ENCODE measurements at regions not wholly inside any gene's neighbourhood (a gene's known extent, or its start where the extent isn't known, plus 50 kb on each side); places are given as distances from the start of the nearest gene placed in this dataset.

DNA sequence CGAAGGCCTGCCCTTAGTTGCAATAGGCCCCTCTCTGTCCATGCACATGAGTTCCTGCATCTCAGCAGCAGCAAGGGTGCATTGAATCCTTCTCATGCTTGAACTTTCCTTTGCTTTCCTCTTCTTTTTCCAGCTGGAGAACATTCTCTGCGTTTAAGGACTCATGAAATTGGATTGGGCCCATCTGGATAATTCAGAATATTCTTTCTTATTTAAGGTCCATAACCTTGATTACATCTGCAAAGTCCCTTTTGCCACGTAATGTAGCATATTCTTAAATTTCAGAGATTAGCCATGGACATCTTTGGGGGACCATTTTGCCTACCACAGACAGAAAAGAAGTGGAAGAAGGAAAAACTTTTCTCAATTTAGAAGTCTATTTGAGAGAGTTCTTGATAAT, 159.7 kb upstream of the C21orf91 start:
- TF ChIP-seq, protein P1, sequence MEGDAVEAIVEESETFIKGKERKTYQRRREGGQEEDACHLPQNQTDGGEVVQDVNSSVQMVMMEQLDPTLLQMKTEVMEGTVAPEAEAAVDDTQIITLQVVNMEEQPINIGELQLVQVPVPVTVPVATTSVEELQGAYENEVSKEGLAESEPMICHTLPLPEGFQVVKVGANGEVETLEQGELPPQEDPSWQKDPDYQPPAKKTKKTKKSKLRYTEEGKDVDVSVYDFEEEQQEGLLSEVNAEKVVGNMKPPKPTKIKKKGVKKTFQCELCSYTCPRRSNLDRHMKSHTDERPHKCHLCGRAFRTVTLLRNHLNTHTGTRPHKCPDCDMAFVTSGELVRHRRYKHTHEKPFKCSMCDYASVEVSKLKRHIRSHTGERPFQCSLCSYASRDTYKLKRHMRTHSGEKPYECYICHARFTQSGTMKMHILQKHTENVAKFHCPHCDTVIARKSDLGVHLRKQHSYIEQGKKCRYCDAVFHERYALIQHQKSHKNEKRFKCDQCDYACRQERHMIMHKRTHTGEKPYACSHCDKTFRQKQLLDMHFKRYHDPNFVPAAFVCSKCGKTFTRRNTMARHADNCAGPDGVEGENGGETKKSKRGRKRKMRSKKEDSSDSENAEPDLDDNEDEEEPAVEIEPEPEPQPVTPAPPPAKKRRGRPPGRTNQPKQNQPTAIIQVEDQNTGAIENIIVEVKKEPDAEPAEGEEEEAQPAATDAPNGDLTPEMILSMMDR (IDR thresholded peaks at IDR 0.05), result no peak
- TF ChIP-seq POLR2A (IDR thresholded peaks at IDR 0.05), result no peak
- no peak for TF ChIP-seq EP300 (IDR thresholded peaks at IDR 0.05)
- Histone ChIP-seq H3K27me3 (no peaks in the 10 kb centered on the region), H3K4me1 (no peaks in the 10 kb centered on the region), H3K4me3 (no peak overlapping the region), H3K9me3 (no peaks in the 10 kb centered on the region), H3K27ac (no peak overlapping the region), H3K36me3 (no peaks in the 10 kb centered on the region)
- DNase-seq (ENCODE audit: low spot score in 2 of 2), result no peak
- 80 to 85% methylated on average over 3 of the region's 3 CpGs for WGBS, 2 donors

- Histone ChIP-seq H3K4me3 (no peak overlapping the region), H3K9me3 (no peaks in the 10 kb centered on the region), H3K27ac (no peak overlapping the region), H3K36me3 (no peaks in the 10 kb centered on the region), H3K4me1 (no peaks in the 10 kb centered on the region), H3K27me3 (no peaks in the 10 kb centered on the region)
- DNase-seq (ENCODE audit: low spot score in 2 of 2), result no peak
- TF ChIP-seq POLR2A (IDR thresholded peaks at IDR 0.05), result no peak
These were observed 157.5 kb upstream of the C21orf91 start for GRCh38 chr21:17976691-17977090.

GRCh38 chr21:17976139-17976538, 157.0 kb upstream of the C21orf91 start:
- TF ChIP-seq, protein P1 (IDR thresholded peaks at IDR 0.05), result no peak
- TF ChIP-seq EP300 (IDR thresholded peaks at IDR 0.05), result no peak
- TF ChIP-seq POLR2A (IDR thresholded peaks at IDR 0.05), result no peak

GRCh38 chr21:17967319-17967718, 148.2 kb upstream of the C21orf91 start:
- no peak overlapping the region for H3K4me3 ChIP-seq
- H3K27ac ChIP-seq, result no peak overlapping the region
- H3K36me3 ChIP-seq, result no peaks in the 10 kb centered on the region
- no peaks in the 10 kb centered on the region for H3K4me1 ChIP-seq
- no peaks in the 10 kb centered on the region for H3K9me3 ChIP-seq
- TF ChIP-seq EP300 (IDR thresholded peaks at IDR 0.05) (no peak), POLR2A (IDR thresholded peaks at IDR 0.05) (no peak)
- TF ChIP-seq, protein P1 (IDR thresholded peaks at IDR 0.05), result no peak
- H3K27me3 ChIP-seq, result no peaks in the 10 kb centered on the region
- DNase-seq (ENCODE audit: low spot score in 2 of 2), result no peak

More at GRCh38 chr21:17976139-17976538, 157.0 kb upstream of the C21orf91 start:
- Histone ChIP-seq H3K27ac (no peak overlapping the region), H3K4me1 (no peaks in the 10 kb centered on the region), H3K36me3 (no peaks in the 10 kb centered on the region), H3K9me3 (no peaks in the 10 kb centered on the region), H3K27me3 (no peaks in the 10 kb centered on the region), H3K4me3 (no peak overlapping the region)
- WGBS, 2 donors, result 92 to 97% methylated on average over 2 of the region's 2 CpGs
- no peak for DNase-seq (ENCODE audit: low spot score in 2 of 2)

DNA sequence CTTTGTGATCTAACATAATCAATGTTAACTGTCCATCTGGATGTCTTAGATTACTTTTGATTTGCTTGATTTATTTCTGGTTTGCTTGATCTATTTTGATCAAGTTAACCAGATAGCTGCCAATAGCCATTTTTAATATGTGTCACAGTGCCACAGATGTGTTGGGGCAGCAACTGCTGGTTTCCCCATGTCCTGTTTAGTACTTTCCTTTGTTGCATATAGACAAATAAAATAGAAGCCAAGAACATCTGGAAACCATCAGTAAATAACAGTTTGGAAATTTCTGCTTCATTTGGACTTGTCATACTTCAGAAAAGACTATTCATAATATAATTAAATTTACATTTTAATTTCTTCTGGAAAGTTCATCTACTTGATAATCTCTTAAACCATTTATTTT, 145.6 kb upstream of the C21orf91 start:
- TF ChIP-seq POLR2A (IDR thresholded peaks at IDR 0.05), result no peak
- TF ChIP-seq, protein P1 (IDR thresholded peaks at IDR 0.05), result no peak
- TF ChIP-seq EP300 (IDR thresholded peaks at IDR 0.05), result no peak
- DNase-seq (ENCODE audit: low spot score in 2 of 2), result no peak

DNA sequence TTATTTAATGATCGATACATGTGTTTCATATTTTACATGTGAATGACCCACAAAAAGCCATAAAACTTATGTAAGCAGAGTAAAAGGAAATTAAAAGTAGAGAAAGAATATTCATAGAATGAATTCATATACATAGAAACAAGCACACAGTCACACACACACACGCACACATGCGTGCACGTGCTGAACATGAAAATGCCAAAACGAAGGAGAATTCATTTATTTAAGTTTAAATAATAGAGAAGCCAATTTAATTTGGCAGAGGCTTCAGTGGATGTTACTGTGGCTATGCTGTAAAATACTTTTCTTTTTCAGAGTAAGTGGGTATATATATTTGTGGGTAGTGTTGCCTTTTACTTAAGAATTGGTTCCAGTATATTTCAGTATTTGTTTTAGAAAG, 145.0 kb upstream of the C21orf91 start:
- H3K9me3 ChIP-seq, result no peaks in the 10 kb centered on the region
- whole genome bisulfite sequencing, 2 donors, result 87 to 88% methylated on average over 5 of the region's 5 CpGs
- H3K4me1 ChIP-seq, result no peaks in the 10 kb centered on the region
- no peak for DNase-seq (ENCODE audit: low spot score in 2 of 2)
- no peaks in the 10 kb centered on the region for H3K27me3 ChIP-seq
- H3K4me3 ChIP-seq, result no peak overlapping the region
- no peaks in the 10 kb centered on the region for H3K36me3 ChIP-seq
- TF ChIP-seq, protein P1 (IDR thresholded peaks at IDR 0.05), result no peak
- TF ChIP-seq EP300 (IDR thresholded peaks at IDR 0.05) (no peak), POLR2A (IDR thresholded peaks at IDR 0.05) (no peak)
- H3K27ac ChIP-seq, result no peak overlapping the region

More for the DNA sequence above, 145.6 kb upstream of the C21orf91 start:
- no peaks in the 10 kb centered on the region for H3K27me3 ChIP-seq
- no peaks in the 10 kb centered on the region for H3K36me3 ChIP-seq
- H3K4me1 ChIP-seq, result no peaks in the 10 kb centered on the region
- H3K27ac ChIP-seq, result no peak overlapping the region
- no peaks in the 10 kb centered on the region for H3K9me3 ChIP-seq
- no peak overlapping the region for H3K4me3 ChIP-seq
